ENCODE measurements at regions not wholly inside any gene's neighbourhood (a gene's known extent, or its start where the extent isn't known, plus 50 kb on each side); places are given as distances from the start of the nearest gene placed in this dataset.

- Histone ChIP-seq H3K4me3 (no peak overlapping the region), H3K4me1 (no peaks in the 10 kb centered on the region), H3K9me3 (no peaks in the 10 kb centered on the region), H3K36me3 (ENCODE audit: low read depth, missing control alignments) (no peaks in the 10 kb centered on the region), H3K27me3 (no peaks in the 10 kb centered on the region), H3K27ac (no peak overlapping the region)
- intact Hi-C loops (cut with DNase I; ENCODE audit: low total_unique reads) = no loop called here
- TF ChIP-seq, protein P1, sequence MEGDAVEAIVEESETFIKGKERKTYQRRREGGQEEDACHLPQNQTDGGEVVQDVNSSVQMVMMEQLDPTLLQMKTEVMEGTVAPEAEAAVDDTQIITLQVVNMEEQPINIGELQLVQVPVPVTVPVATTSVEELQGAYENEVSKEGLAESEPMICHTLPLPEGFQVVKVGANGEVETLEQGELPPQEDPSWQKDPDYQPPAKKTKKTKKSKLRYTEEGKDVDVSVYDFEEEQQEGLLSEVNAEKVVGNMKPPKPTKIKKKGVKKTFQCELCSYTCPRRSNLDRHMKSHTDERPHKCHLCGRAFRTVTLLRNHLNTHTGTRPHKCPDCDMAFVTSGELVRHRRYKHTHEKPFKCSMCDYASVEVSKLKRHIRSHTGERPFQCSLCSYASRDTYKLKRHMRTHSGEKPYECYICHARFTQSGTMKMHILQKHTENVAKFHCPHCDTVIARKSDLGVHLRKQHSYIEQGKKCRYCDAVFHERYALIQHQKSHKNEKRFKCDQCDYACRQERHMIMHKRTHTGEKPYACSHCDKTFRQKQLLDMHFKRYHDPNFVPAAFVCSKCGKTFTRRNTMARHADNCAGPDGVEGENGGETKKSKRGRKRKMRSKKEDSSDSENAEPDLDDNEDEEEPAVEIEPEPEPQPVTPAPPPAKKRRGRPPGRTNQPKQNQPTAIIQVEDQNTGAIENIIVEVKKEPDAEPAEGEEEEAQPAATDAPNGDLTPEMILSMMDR (IDR thresholded peaks at IDR 0.05) = no peak
- DNase-seq = no peak
Observed at GRCh38 chr5:74098941-74099340, 472.9 kb downstream of the ARHGEF28 start.

- Histone ChIP-seq H3K9me3 (no peaks in the 10 kb centered on the region), H3K36me3 (ENCODE audit: low read depth, missing control alignments) (no peaks in the 10 kb centered on the region), H3K27me3 (no peaks in the 10 kb centered on the region), H3K27ac (no peak overlapping the region), H3K4me3 (no peak overlapping the region), H3K4me1 (no peaks in the 10 kb centered on the region)
- no peak for DNase-seq
- intact Hi-C loops (cut with DNase I; ENCODE audit: low total_unique reads) = no loop called here
- TF ChIP-seq, protein P1 (IDR thresholded peaks at IDR 0.05) = no peak
- TF ChIP-seq POLR2A (IDR thresholded peaks at IDR 0.05) = no peak
Observed at GRCh38 chr5:74098456-74098855, 472.5 kb downstream of the ARHGEF28 start.

DNA sequence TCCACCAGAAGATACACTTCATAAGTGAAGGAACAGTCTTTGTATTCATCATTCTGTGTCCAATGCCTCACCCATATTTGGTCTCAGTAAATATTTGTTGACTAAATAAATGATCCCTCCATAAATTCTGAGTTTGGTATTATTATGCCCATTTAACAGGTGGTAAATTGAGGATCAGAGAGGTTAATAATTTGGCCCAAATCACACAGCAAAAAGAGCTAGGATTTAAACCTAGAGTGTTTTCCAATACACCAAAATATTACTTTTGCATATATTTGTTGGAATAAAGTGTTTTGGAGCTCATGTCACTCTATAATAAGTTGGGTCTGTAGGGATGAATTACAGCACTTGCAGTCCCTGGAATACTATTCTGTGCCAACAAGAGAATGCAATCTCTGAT lies 470.3 kb downstream of the ARHGEF28 start:
- DNase-seq = no peak
- Histone ChIP-seq H3K9me3 (no peaks in the 10 kb centered on the region), H3K4me3 (no peak overlapping the region), H3K36me3 (ENCODE audit: low read depth, missing control alignments) (no peaks in the 10 kb centered on the region), H3K4me1 (no peaks in the 10 kb centered on the region), H3K27me3 (no peaks in the 10 kb centered on the region), H3K27ac (no peak overlapping the region)
- intact Hi-C loops (cut with DNase I; ENCODE audit: low total_unique reads) = no loop called here
- TF ChIP-seq POLR2A (IDR thresholded peaks at IDR 0.05) = no peak
- TF ChIP-seq, protein P1 (IDR thresholded peaks at IDR 0.05) = no peak

DNA sequence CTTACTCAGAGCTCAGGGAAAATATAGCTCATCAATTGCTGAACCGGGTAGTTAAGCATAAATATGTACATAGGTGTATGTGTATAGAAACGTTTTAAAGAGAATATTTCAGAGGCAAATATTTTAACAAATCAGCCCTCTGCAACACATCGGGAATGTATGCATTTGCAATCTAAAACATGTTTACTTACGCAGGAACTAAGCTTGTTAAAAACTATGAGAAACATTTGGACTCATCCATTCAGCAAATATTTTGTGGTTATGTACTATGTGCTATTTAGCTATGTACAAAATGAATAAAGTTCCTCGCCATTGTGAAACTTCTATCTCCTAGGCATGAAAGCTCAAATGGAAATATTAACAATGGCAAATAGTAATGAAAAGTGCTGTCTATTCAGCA lies 469.9 kb downstream of the ARHGEF28 start:
- Histone ChIP-seq H3K4me3 (no peak overlapping the region), H3K36me3 (ENCODE audit: low read depth, missing control alignments) (no peaks in the 10 kb centered on the region), H3K4me1 (no peaks in the 10 kb centered on the region), H3K27me3 (no peaks in the 10 kb centered on the region), H3K27ac (no peak overlapping the region), H3K9me3 (no peaks in the 10 kb centered on the region)
- intact Hi-C loops (cut with DNase I; ENCODE audit: low total_unique reads) = no loop called here
- no peak for TF ChIP-seq POLR2A (IDR thresholded peaks at IDR 0.05)
- TF ChIP-seq, protein P1 (IDR thresholded peaks at IDR 0.05) = no peak
- 85 to 87% methylated on average over 5 of the region's 5 CpGs for WGBS, 2 donors
- DNase-seq = no peak

DNA sequence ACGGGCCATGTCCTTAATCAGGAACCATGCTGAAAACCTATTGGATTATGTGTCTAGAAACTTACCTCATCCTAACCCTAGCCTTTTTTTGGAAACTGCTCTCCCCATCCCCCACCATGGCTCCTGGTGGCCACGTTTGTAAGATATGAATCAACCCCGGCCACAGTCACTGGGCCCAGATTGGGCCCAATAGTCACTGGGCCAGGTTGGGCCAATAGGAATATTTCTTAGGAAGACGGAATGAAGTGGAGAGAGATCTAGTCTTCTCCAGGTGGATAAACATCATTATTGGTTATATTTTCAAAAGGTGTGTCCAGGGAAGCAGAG lies 468.7 kb downstream of the ARHGEF28 start:
- no peaks in the 10 kb centered on the region for H3K9me3 ChIP-seq
- 90 to 94% methylated on average over 4 of the region's 4 CpGs for WGBS, 2 donors
- H3K27ac ChIP-seq = no peak overlapping the region
- no peak overlapping the region for H3K4me3 ChIP-seq
- H3K36me3 ChIP-seq (ENCODE audit: low read depth, missing control alignments) = no peaks in the 10 kb centered on the region
- intact Hi-C loops (cut with DNase I; ENCODE audit: low total_unique reads) = no loop called here
- H3K27me3 ChIP-seq = no peaks in the 10 kb centered on the region
- DNase-seq = no peak
- no peaks in the 10 kb centered on the region for H3K4me1 ChIP-seq
- TF ChIP-seq POLR2A (IDR thresholded peaks at IDR 0.05) = no peak
- TF ChIP-seq, protein P1 (IDR thresholded peaks at IDR 0.05) = no peak

All from testis (tissue), 2 donors.